K562 (cell line): ENCODE measurements at regions not wholly inside any gene's neighbourhood (a gene's known extent, or its start where the extent isn't known, plus 50 kb on each side); places are given as distances from the start of the nearest gene placed in this dataset.

Source experiments
- ATAC-seq: fragments of 200-7000 bp; cut with Tn5 transposase; 3 replicates; pipeline ENCODE4 v1.9.1; 2020; ENCODE audit warnings: moderate library complexity
- BruUV-seq: library from RNA; stranded (reverse); fragments of 400-500 nt; replicated peaks from 2 replicates; lab custom pipeline; 2021; lab: Mats Ljungman, UMichigan
- CTCF ChIA-PET: fragments of 300-600 bp; formaldehyde crosslinking; extraction: SDS; loops from one replicate; lab custom pipeline; 2021; ENCODE audit warnings: low intra/inter-chr PET ratio; lab: Yijun Ruan, JAX
- POLR2A ChIA-PET: fragments of 300-600, 350-650 bp; sonication (Branson Sonifier 250); formaldehyde crosslinking; extraction: SDS; loops from one replicate; lab custom pipeline; 2021; ENCODE audit warnings: antibody characterized with exemption, inconsistent platforms; lab: Yijun Ruan, JAX
- DNase-seq, 4 experiments: peaks; one replicate each; pipeline versions ENCODE4 v3.0.0 to v3.0.0-alpha.2; 2011 to 2018; ENCODE audit warnings: low spot score in 3 of 4, mixed read lengths in 3 of 4; ENCODE audit errors: extremely low read depth in 1 of 4
- FAIRE-seq: peaks from 2 replicates; lab custom pipeline; 2011; peaks lifted over from hg19 to GRCh38; lab: Jason Lieb, UNC
- H2AFZ ChIP-seq: 2 replicates; pipeline ENCODE4 v1.6.0; 2011; ENCODE audit warnings: low read depth, low read length, control low read depth, inconsistent platforms
- H3K27ac ChIP-seq: fragments of 200-600 bp; 3 replicates; pipeline ENCODE4 v1.8.0; 2011; ENCODE audit warnings: low read depth, mild to moderate bottlenecking, control low read depth, inconsistent platforms, low read length, moderate library complexity, mixed read lengths; ENCODE audit errors: extremely low read depth
- H3K27me3 ChIP-seq, 2 experiments: fragments of 300-600 bp in 1 of 2; 2 replicates in 1 of 2; 3 replicates in 1 of 2; pipeline versions ENCODE4 v1.6.0 to v1.8.0; 2011; ENCODE audit warnings: inconsistent platforms in 2 of 2, low read length in 2 of 2, mild to moderate bottlenecking in 1 of 2, mixed read lengths in 1 of 2, moderate library complexity in 1 of 2; ENCODE audit not compliant: control insufficient read depth in 2 of 2, insufficient read depth in 2 of 2
- H3K36me3 ChIP-seq: fragments of 300-600 bp; 3 replicates; pipeline ENCODE4 v1.8.0; 2011; ENCODE audit warnings: mild to moderate bottlenecking, low read length, inconsistent platforms; ENCODE audit not compliant: control insufficient read depth, insufficient read depth
- H3K4me1 ChIP-seq, 2 experiments: fragments of 200-600 bp in 1 of 2; replicated peaks in 1 of 2; 2 replicates in 1 of 2; 3 replicates in 1 of 2; pipeline versions ENCODE4 v1.5.1 to v1.8.0; 2011; ENCODE audit warnings: inconsistent platforms in 2 of 2, low read length in 2 of 2, mild to moderate bottlenecking in 1 of 2, mixed read lengths in 1 of 2, moderate library complexity in 1 of 2; ENCODE audit not compliant: control insufficient read depth in 2 of 2, insufficient read depth in 2 of 2
- H3K4me2 ChIP-seq: 2 replicates; pipeline ENCODE4 v1.6.1; 2011; ENCODE audit warnings: low read length, control low read depth, inconsistent platforms, mixed read lengths; ENCODE audit not compliant: insufficient read depth
- H3K4me3 ChIP-seq: fragments of 200-600 bp; sonication (generic), shearing (Covaris generic); 2 replicates; pipeline ENCODE4 v1.5.1; 2016; ENCODE audit warnings: control low read depth, inconsistent platforms
- H3K79me2 ChIP-seq: fragments of 200-600 bp; 3 replicates; pipeline ENCODE4 v1.8.0; 2011; ENCODE audit warnings: low read length, inconsistent platforms; ENCODE audit not compliant: control insufficient read depth, insufficient read depth
- H3K9ac ChIP-seq, 2 experiments: 2 replicates each; pipeline versions ENCODE4 v1.6.0 to v1.6.1; 2011; ENCODE audit warnings: low read depth in 2 of 2, low read length in 2 of 2, control low read depth in 1 of 2, inconsistent platforms in 1 of 2, mild to moderate bottlenecking in 1 of 2, mixed read lengths in 1 of 2; ENCODE audit not compliant: insufficient read depth in 1 of 2
- H3K9me1 ChIP-seq: one replicate; pipeline ENCODE4 v1.6.0; 2011; ENCODE audit warnings: inconsistent platforms, mild to moderate bottlenecking, low read length, moderate library complexity; ENCODE audit not compliant: control insufficient read depth, insufficient read depth
- H3K9me3 ChIP-seq: replicated peaks from 2 replicates; pipeline ENCODE4 v1.5.1; 2011; ENCODE audit warnings: low read depth, low read length, inconsistent platforms; ENCODE audit not compliant: control insufficient read depth, insufficient read depth
- H4K20me1 ChIP-seq: replicated peaks from 2 replicates; pipeline ENCODE4 v1.6.1; 2011; ENCODE audit warnings: low read length, inconsistent platforms, mixed read lengths; ENCODE audit not compliant: control insufficient read depth, insufficient read depth
- GABPB1 ChIP-seq: sonication (generic); formaldehyde crosslinking; IDR thresholded peaks from 2 replicates; pipeline ENCODE4 v1.8.0; 2022; ENCODE audit warnings: mild to moderate bottlenecking, missing genetic modification reagents
- OTX1 ChIP-seq: fragments of 450-650 bp; formaldehyde crosslinking; IDR thresholded peaks from 2 replicates; pipeline ENCODE4 v1.4.0; 2022; ENCODE audit warnings: mild to moderate bottlenecking
- RFX1 ChIP-seq: fragments of 450-650 bp; IDR thresholded peaks from 2 replicates; pipeline ENCODE4 v1.6.1; 2016; ENCODE audit warnings: mild to moderate bottlenecking, moderate library complexity
- SMAD4 ChIP-seq: fragments of 250-450 bp; sonication (Bioruptor Pico); conservative IDR thresholded peaks from 2 replicates; pipeline ENCODE4 v1.8.0; 2021; ENCODE audit warnings: inconsistent platforms, mild to moderate bottlenecking, moderate library complexity
- TEAD4 ChIP-seq, 2 experiments: sonication (generic) in 1 of 2; formaldehyde crosslinking in 1 of 2; IDR thresholded peaks; 2 replicates each; pipeline versions ENCODE4 v1.6.1 to v1.8.0; 2012 to 2022; ENCODE audit warnings: borderline replicate concordance in 1 of 2, inconsistent platforms in 1 of 2, low read length in 1 of 2, mild to moderate bottlenecking in 1 of 2, missing genetic modification reagents in 1 of 2
- ZNF174 ChIP-seq: fragments of 250-450 bp; sonication (Bioruptor Pico); IDR thresholded peaks from 2 replicates; pipeline ENCODE4 v1.4.0; 2020; ENCODE audit warnings: mild to moderate bottlenecking
- WGBS: fragments of 100-300 bp; shearing (Covaris generic); methylation state at CpG from one replicate; pipeline ENCODE4 v1.1.6; 2016; ENCODE audit warnings: low coverage, mixed read lengths; ENCODE audit not compliant: insufficient coverage; ENCODE audit errors: missing lambda C conversion rate; 5-methylcytosine and 5-hydroxymethylcytosine counted together
- in situ Hi-C: fragments of 300-500 bp; cut with MboI; formaldehyde crosslinking; loops from 4 replicates; pipeline ENCODE4 v1.15.0; 2018; ENCODE audit warnings: inconsistent platforms, mixed read lengths
- intact Hi-C: fragments of 100-400 bp; cut with micrococcal nuclease; formaldehyde crosslinking; loops from 2 replicates; pipeline ENCODE4 v1.14.2; 2022
- TF ChIP-seq, protein P1 (sequence below): sonication (generic); formaldehyde crosslinking; IDR thresholded peaks from 2 replicates; pipeline ENCODE4 v1.8.0; 2023; ENCODE audit warnings: missing genetic modification reagents, mild to moderate bottlenecking, borderline replicate concordance
- TF ChIP-seq, protein P2 (sequence below): fragments of 450-650 bp; IDR thresholded peaks from 2 replicates; pipeline ENCODE4 v1.6.1; 2016; ENCODE audit warnings: mild to moderate bottlenecking
- TF ChIP-seq, protein P3 (sequence below): fragments of 250-450 bp; sonication (Bioruptor Pico); IDR thresholded peaks from 2 replicates; pipeline ENCODE4 v1.8.0; 2021; ENCODE audit warnings: mild to moderate bottlenecking, moderate library complexity
- TF ChIP-seq, protein P4 (sequence below): sonication (generic); formaldehyde crosslinking; IDR thresholded peaks from 2 replicates; pipeline ENCODE4 v1.8.1; 2023; ENCODE audit warnings: mild to moderate bottlenecking, missing genetic modification reagents

DNA sequence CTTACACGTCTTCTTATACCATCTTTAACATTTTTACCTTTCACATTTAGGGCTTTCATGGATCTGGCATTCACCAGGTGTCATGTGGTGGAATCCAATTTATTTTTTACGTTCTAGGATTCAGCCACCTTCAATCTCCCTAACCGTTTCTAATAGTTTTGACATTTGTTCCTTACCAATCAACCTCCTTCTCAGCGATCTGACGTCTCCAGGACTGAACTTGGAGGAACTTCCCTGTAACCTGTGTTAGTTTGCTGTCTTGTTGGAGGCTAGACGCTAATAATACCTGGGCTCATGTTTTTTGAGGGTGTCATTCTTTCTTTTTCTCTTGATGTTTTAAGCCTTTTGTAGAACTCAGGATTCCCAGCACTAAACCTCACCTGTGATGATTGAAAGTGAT lies 351.6 kb downstream of the THBS2 start:
- FAIRE-seq: no peak
- intact Hi-C loops: no loop called here

More for the DNA sequence above, 351.6 kb downstream of the THBS2 start:
- H3K9ac ChIP-seq: no peak overlapping the region
- in situ Hi-C loops: no loop called here
- WGBS: 2% methylated on average over 6 of the region's 6 CpGs
- H3K27me3 ChIP-seq: peaks cover 19 to 45% of the 10 kb centered on the region in 2 experiments
- no peaks in the 10 kb centered on the region for H3K36me3 ChIP-seq
- no peaks in the 10 kb centered on the region for H3K79me2 ChIP-seq
- no peak overlapping the region for H3K27ac ChIP-seq
- no TSS peak for BruUV-seq
- ChIA-PET POLR2A (no interaction called here), CTCF (no interaction called here)
- TF ChIP-seq, protein P1, sequence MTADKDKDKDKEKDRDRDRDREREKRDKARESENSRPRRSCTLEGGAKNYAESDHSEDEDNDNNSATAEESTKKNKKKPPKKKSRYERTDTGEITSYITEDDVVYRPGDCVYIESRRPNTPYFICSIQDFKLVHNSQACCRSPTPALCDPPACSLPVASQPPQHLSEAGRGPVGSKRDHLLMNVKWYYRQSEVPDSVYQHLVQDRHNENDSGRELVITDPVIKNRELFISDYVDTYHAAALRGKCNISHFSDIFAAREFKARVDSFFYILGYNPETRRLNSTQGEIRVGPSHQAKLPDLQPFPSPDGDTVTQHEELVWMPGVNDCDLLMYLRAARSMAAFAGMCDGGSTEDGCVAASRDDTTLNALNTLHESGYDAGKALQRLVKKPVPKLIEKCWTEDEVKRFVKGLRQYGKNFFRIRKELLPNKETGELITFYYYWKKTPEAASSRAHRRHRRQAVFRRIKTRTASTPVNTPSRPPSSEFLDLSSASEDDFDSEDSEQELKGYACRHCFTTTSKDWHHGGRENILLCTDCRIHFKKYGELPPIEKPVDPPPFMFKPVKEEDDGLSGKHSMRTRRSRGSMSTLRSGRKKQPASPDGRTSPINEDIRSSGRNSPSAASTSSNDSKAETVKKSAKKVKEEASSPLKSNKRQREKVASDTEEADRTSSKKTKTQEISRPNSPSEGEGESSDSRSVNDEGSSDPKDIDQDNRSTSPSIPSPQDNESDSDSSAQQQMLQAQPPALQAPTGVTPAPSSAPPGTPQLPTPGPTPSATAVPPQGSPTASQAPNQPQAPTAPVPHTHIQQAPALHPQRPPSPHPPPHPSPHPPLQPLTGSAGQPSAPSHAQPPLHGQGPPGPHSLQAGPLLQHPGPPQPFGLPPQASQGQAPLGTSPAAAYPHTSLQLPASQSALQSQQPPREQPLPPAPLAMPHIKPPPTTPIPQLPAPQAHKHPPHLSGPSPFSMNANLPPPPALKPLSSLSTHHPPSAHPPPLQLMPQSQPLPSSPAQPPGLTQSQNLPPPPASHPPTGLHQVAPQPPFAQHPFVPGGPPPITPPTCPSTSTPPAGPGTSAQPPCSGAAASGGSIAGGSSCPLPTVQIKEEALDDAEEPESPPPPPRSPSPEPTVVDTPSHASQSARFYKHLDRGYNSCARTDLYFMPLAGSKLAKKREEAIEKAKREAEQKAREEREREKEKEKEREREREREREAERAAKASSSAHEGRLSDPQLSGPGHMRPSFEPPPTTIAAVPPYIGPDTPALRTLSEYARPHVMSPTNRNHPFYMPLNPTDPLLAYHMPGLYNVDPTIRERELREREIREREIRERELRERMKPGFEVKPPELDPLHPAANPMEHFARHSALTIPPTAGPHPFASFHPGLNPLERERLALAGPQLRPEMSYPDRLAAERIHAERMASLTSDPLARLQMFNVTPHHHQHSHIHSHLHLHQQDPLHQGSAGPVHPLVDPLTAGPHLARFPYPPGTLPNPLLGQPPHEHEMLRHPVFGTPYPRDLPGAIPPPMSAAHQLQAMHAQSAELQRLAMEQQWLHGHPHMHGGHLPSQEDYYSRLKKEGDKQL: no peak
- TF ChIP-seq, protein P2, sequence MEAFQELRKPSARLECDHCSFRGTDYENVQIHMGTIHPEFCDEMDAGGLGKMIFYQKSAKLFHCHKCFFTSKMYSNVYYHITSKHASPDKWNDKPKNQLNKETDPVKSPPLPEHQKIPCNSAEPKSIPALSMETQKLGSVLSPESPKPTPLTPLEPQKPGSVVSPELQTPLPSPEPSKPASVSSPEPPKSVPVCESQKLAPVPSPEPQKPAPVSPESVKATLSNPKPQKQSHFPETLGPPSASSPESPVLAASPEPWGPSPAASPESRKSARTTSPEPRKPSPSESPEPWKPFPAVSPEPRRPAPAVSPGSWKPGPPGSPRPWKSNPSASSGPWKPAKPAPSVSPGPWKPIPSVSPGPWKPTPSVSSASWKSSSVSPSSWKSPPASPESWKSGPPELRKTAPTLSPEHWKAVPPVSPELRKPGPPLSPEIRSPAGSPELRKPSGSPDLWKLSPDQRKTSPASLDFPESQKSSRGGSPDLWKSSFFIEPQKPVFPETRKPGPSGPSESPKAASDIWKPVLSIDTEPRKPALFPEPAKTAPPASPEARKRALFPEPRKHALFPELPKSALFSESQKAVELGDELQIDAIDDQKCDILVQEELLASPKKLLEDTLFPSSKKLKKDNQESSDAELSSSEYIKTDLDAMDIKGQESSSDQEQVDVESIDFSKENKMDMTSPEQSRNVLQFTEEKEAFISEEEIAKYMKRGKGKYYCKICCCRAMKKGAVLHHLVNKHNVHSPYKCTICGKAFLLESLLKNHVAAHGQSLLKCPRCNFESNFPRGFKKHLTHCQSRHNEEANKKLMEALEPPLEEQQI: no peak
- no peak for TF ChIP-seq TEAD4 (IDR thresholded peaks at IDR 0.05; ENCODE audit: low read length)
- TF ChIP-seq TEAD4 (CRISPR knock-in tag; IDR thresholded peaks at IDR 0.05; ENCODE audit: borderline replicate concordance): no peak
- TF ChIP-seq ZNF174 (CRISPR knock-in tag): no peak
- TF ChIP-seq, protein P3, sequence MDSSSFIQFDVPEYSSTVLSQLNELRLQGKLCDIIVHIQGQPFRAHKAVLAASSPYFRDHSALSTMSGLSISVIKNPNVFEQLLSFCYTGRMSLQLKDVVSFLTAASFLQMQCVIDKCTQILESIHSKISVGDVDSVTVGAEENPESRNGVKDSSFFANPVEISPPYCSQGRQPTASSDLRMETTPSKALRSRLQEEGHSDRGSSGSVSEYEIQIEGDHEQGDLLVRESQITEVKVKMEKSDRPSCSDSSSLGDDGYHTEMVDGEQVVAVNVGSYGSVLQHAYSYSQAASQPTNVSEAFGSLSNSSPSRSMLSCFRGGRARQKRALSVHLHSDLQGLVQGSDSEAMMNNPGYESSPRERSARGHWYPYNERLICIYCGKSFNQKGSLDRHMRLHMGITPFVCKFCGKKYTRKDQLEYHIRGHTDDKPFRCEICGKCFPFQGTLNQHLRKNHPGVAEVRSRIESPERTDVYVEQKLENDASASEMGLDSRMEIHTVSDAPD: no peak
- no peak for TF ChIP-seq RFX1
- TF ChIP-seq SMAD4 (CRISPR knock-in tag): no peak
- TF ChIP-seq GABPB1 (CRISPR knock-in tag): no peak
- TF ChIP-seq, protein P4, sequence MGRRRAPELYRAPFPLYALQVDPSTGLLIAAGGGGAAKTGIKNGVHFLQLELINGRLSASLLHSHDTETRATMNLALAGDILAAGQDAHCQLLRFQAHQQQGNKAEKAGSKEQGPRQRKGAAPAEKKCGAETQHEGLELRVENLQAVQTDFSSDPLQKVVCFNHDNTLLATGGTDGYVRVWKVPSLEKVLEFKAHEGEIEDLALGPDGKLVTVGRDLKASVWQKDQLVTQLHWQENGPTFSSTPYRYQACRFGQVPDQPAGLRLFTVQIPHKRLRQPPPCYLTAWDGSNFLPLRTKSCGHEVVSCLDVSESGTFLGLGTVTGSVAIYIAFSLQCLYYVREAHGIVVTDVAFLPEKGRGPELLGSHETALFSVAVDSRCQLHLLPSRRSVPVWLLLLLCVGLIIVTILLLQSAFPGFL (CRISPR knock-in tag): no peak
- TF ChIP-seq OTX1: no peak
- ATAC-seq (no peak), DNase-seq (no peak)
- H2AFZ ChIP-seq: no peak overlapping the region
- no peaks in the 10 kb centered on the region for H3K9me1 ChIP-seq
- H4K20me1 ChIP-seq: no peaks in the 10 kb centered on the region
- H3K4me3 ChIP-seq: no peak overlapping the region
- no peaks in the 10 kb centered on the region for H3K4me1 ChIP-seq
- H3K9me3 ChIP-seq: no peaks in the 10 kb centered on the region
- H3K4me2 ChIP-seq: no peak overlapping the region
